ENCODE measurements at regions not wholly inside any gene's neighbourhood (a gene's known extent, or its start where the extent isn't known, plus 50 kb on each side); places are given as distances from the start of the nearest gene placed in this dataset.

DNA sequence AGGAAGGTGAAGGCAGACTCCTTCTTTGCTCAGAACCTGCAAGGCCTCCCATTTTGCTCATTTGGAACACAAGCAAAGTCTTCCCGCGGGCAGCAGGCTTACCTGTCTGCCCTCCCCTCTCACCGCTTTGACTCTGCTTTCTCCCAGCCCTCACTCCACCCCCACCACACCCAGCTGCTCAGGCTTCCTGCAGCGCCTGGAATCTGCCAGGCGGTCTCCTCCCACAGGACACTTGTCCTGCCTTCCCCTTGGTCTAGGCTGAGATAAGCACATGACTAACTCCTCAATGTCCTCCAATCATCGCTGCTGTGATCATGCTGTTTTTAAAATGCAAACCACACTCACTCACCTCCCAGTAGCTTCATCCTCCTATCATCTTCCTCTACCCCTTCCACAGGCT lies 430.0 kb downstream of the ZNF516 start:
- Histone ChIP-seq H3K27ac (ENCODE audit: low read depth in 2 of 2, low read length in 1 of 2) (no peak overlapping the region), H3K4me3 (ENCODE audit: low read depth in 1 of 2, low read length in 2 of 2) (no peak overlapping the region), H3K4me1 (ENCODE audit: control insufficient read depth in 2 of 2, insufficient read depth in 2 of 2, low read length in 1 of 2) (no peaks in the 10 kb centered on the region), H3K9me3 (ENCODE audit: control insufficient read depth in 2 of 2, insufficient read depth in 1 of 2, low read depth in 1 of 2, low read length in 1 of 2) (no peaks in the 10 kb centered on the region), H3K27me3 (ENCODE audit: control insufficient read depth in 1 of 2, insufficient read depth in 2 of 2, low read length in 2 of 2) (no peaks in the 10 kb centered on the region), H3K36me3 (ENCODE audit: control insufficient read depth in 2 of 2, insufficient read depth in 2 of 2, low read length in 1 of 2) (no peaks in the 10 kb centered on the region)
- WGBS, 2 donors, result 38 to 48% methylated on average over 6 of the region's 6 CpGs

- Histone ChIP-seq H3K4me3 (ENCODE audit: low read depth in 1 of 2, low read length in 2 of 2) (no peak overlapping the region), H3K27ac (ENCODE audit: low read depth in 2 of 2, low read length in 1 of 2) (no peak overlapping the region), H3K27me3 (ENCODE audit: control insufficient read depth in 1 of 2, insufficient read depth in 2 of 2, low read length in 2 of 2) (no peaks in the 10 kb centered on the region), H3K4me1 (ENCODE audit: control insufficient read depth in 2 of 2, insufficient read depth in 2 of 2, low read length in 1 of 2) (no peaks in the 10 kb centered on the region), H3K9me3 (ENCODE audit: control insufficient read depth in 2 of 2, insufficient read depth in 1 of 2, low read depth in 1 of 2, low read length in 1 of 2) (no peaks in the 10 kb centered on the region), H3K36me3 (ENCODE audit: control insufficient read depth in 2 of 2, insufficient read depth in 2 of 2, low read length in 1 of 2) (no peaks in the 10 kb centered on the region)
- 71 to 74% methylated on average over 10 of the region's 10 CpGs for WGBS, 2 donors
Observed at GRCh38 chr18:76058146-76058545, 436.9 kb downstream of the ZNF516 start.

DNA sequence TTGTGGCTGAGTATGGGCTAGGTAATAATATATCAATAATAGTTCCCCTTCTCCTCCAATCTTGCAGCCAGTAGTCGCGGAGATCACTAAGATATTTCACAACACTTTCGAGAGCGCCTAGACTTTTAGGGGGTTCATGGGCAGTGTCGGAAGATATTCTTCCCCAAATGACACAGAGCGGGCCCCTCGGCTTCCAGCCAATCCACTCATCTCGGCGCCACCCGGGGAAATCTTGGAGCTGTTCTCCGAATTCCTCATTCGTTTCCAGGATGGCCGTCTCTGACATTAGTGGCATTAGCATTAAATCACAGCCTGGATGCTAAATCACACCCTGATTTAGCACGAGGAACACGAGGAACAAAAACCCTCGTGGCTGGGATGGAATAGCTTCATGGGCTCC lies 437.7 kb downstream of the ZNF516 start:
- Histone ChIP-seq H3K27ac (ENCODE audit: low read depth in 2 of 2, low read length in 1 of 2) (no peak overlapping the region), H3K27me3 (ENCODE audit: control insufficient read depth in 1 of 2, insufficient read depth in 2 of 2, low read length in 2 of 2) (no peaks in the 10 kb centered on the region), H3K4me1 (ENCODE audit: control insufficient read depth in 2 of 2, insufficient read depth in 2 of 2, low read length in 1 of 2) (no peaks in the 10 kb centered on the region), H3K9me3 (ENCODE audit: control insufficient read depth in 2 of 2, insufficient read depth in 1 of 2, low read depth in 1 of 2, low read length in 1 of 2) (no peaks in the 10 kb centered on the region), H3K36me3 (ENCODE audit: control insufficient read depth in 2 of 2, insufficient read depth in 2 of 2, low read length in 1 of 2) (no peaks in the 10 kb centered on the region), H3K4me3 (ENCODE audit: low read depth in 1 of 2, low read length in 2 of 2) (no peak overlapping the region)
- WGBS, 2 donors, result 78 to 79% methylated on average over 16 of the region's 16 CpGs

DNA sequence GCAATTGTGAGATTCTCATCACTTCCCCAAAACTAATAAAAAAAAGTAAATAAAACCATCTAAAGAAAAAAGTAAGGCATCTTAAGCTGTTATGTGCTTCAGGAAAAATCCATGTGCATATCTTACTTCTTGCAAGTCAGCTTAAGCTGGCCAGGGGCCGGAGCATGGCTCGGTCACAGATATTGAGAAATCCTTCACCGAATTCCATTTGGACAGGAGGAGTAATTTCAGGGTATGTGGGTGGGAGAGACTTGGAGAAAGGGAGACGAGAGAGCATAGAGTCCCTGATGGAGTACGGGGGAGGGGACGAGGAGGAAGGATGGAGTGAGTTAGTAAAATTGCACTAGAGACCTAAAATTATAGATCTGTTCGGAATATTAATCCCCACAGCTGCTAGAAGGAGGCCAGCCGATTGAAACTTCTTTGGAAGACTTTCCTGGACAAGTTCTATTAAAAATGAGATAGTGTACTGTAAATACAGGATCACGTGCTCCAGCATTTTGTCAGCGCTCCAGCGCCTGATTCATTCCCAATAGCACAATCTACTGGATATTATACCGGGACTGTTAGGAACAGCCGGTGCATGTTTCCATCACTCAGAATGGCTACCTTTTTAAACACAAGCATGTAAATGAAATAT lies 438.5 kb downstream of the ZNF516 start:
- Histone ChIP-seq H3K9me3 (ENCODE audit: control insufficient read depth in 2 of 2, insufficient read depth in 1 of 2, low read depth in 1 of 2, low read length in 1 of 2) (no peaks in the 10 kb centered on the region), H3K27ac (ENCODE audit: low read depth in 2 of 2, low read length in 1 of 2) (no peak overlapping the region), H3K36me3 (ENCODE audit: control insufficient read depth in 2 of 2, insufficient read depth in 2 of 2, low read length in 1 of 2) (no peaks in the 10 kb centered on the region), H3K4me1 (ENCODE audit: control insufficient read depth in 2 of 2, insufficient read depth in 2 of 2, low read length in 1 of 2) (no peaks in the 10 kb centered on the region), H3K4me3 (ENCODE audit: low read depth in 1 of 2, low read length in 2 of 2) (no peak overlapping the region), H3K27me3 (ENCODE audit: control insufficient read depth in 1 of 2, insufficient read depth in 2 of 2, low read length in 2 of 2) (no peaks in the 10 kb centered on the region)
- 69 to 77% methylated on average over 13 of the region's 13 CpGs for WGBS, 2 donors

DNA sequence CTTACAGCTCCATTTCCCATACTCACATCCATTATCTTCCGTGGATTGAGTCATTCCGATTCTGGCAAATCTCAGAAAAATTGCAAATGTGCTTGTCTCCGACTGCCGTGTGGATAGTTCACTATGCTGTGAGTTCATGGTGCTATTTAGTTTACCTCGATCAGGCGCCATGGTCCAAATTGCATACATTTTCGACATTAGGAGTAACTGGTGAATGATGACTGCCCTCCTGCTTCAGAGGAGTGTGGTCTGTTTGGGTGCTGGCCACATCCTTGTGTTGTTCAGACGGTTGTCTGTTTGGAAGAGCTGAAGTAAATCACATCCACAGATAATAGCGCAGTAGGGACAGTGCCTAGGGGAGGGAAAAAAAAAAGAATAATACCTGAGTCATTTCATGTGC lies 439.5 kb downstream of the ZNF516 start:
- 87 to 89% methylated on average over 9 of the region's 9 CpGs for WGBS, 2 donors
- no peaks in the 10 kb centered on the region for H3K36me3 ChIP-seq (ENCODE audit: control insufficient read depth in 2 of 2, insufficient read depth in 2 of 2, low read length in 1 of 2)
- no peak overlapping the region for H3K27ac ChIP-seq (ENCODE audit: low read depth in 2 of 2, low read length in 1 of 2)
- no peaks in the 10 kb centered on the region for H3K4me1 ChIP-seq (ENCODE audit: control insufficient read depth in 2 of 2, insufficient read depth in 2 of 2, low read length in 1 of 2)
- H3K4me3 ChIP-seq (ENCODE audit: low read depth in 1 of 2, low read length in 2 of 2), result no peak overlapping the region
- no peaks in the 10 kb centered on the region for H3K27me3 ChIP-seq (ENCODE audit: control insufficient read depth in 1 of 2, insufficient read depth in 2 of 2, low read length in 2 of 2)
- H3K9me3 ChIP-seq (ENCODE audit: control insufficient read depth in 2 of 2, insufficient read depth in 1 of 2, low read depth in 1 of 2, low read length in 1 of 2), result no peaks in the 10 kb centered on the region

DNA sequence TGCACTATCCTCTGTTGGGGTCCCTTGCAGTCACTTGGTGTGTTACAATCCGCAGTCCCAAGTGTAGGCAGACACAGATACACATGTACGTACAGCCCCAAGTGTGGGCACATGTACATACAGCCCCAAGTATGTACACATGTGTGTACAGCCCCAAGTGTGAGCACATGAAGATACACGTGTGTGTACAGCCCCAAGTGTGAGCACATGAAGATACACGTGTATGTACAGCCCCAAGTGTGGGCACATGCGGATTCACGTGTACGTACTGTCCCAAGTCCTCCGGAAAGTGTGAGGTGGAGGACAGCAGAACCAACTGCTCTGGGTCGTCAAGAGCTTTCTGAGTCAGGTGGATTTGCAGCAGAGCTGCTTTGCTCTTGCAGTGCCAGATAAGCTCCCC lies 440.0 kb downstream of the ZNF516 start:
- no peaks in the 10 kb centered on the region for H3K4me1 ChIP-seq (ENCODE audit: control insufficient read depth in 2 of 2, insufficient read depth in 2 of 2, low read length in 1 of 2)
- no peaks in the 10 kb centered on the region for H3K9me3 ChIP-seq (ENCODE audit: control insufficient read depth in 2 of 2, insufficient read depth in 1 of 2, low read depth in 1 of 2, low read length in 1 of 2)
- 88 to 93% methylated on average over 9 of the region's 9 CpGs for WGBS, 2 donors
- H3K27me3 ChIP-seq (ENCODE audit: control insufficient read depth in 1 of 2, insufficient read depth in 2 of 2, low read length in 2 of 2), result no peaks in the 10 kb centered on the region
- H3K36me3 ChIP-seq (ENCODE audit: control insufficient read depth in 2 of 2, insufficient read depth in 2 of 2, low read length in 1 of 2), result no peaks in the 10 kb centered on the region
- H3K27ac ChIP-seq (ENCODE audit: low read depth in 2 of 2, low read length in 1 of 2), result no peak overlapping the region
- no peak overlapping the region for H3K4me3 ChIP-seq (ENCODE audit: low read depth in 1 of 2, low read length in 2 of 2)

DNA sequence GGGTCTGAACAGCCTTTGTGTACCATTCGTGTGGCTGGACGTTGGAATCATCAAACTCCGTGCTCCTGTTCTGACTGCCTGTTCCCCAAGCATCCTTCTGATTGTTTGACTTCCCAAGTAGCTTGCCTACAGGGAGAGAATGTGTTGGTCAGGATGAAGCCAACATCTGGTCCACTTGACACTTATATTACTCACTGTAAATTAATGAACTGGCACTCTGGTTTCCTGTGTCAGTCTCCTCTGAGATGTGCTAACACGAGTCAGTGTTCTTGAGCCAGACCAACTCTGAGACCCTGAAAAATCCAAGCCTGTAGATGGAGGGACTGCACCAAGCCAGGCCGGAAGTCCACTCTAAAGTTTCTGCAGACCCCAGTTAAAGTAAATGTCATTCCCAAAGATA lies 440.9 kb downstream of the ZNF516 start:
- WGBS, 2 donors, result 69 to 75% methylated on average over 5 of the region's 5 CpGs
- Histone ChIP-seq H3K4me3 (ENCODE audit: low read depth in 1 of 2, low read length in 2 of 2) (no peak overlapping the region), H3K9me3 (ENCODE audit: control insufficient read depth in 2 of 2, insufficient read depth in 1 of 2, low read depth in 1 of 2, low read length in 1 of 2) (no peaks in the 10 kb centered on the region), H3K4me1 (ENCODE audit: control insufficient read depth in 2 of 2, insufficient read depth in 2 of 2, low read length in 1 of 2) (no peaks in the 10 kb centered on the region), H3K27me3 (ENCODE audit: control insufficient read depth in 1 of 2, insufficient read depth in 2 of 2, low read length in 2 of 2) (no peaks in the 10 kb centered on the region), H3K36me3 (ENCODE audit: control insufficient read depth in 2 of 2, insufficient read depth in 2 of 2, low read length in 1 of 2) (no peaks in the 10 kb centered on the region), H3K27ac (ENCODE audit: low read depth in 2 of 2, low read length in 1 of 2) (no peak overlapping the region)

DNA sequence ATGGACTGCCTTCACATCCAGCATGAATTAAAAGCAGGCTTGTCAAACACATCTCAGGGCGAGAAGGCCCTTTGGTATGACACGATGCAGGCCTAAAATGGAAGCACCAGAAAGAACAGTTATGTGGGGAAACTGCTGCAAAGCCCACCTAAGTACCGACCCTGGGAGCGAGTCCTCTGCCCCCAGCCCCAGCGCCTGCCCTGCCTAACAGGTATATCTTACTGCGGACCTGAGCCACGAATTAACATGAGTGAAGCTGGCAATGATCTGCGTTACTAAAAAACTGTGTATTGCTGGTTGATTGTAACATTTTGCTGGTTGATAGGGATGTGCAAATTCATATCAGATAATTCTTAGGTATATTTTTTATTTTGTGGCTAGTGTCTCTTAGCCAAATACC lies 441.5 kb downstream of the ZNF516 start:
- no peaks in the 10 kb centered on the region for H3K4me1 ChIP-seq (ENCODE audit: control insufficient read depth in 2 of 2, insufficient read depth in 2 of 2, low read length in 1 of 2)
- no peak overlapping the region for H3K4me3 ChIP-seq (ENCODE audit: low read depth in 1 of 2, low read length in 2 of 2)
- no peaks in the 10 kb centered on the region for H3K36me3 ChIP-seq (ENCODE audit: control insufficient read depth in 2 of 2, insufficient read depth in 2 of 2, low read length in 1 of 2)
- H3K27ac ChIP-seq (ENCODE audit: low read depth in 2 of 2, low read length in 1 of 2), result no peak overlapping the region
- WGBS, 2 donors, result 93% methylated on average over 8 of the region's 8 CpGs
- no peaks in the 10 kb centered on the region for H3K9me3 ChIP-seq (ENCODE audit: control insufficient read depth in 2 of 2, insufficient read depth in 1 of 2, low read depth in 1 of 2, low read length in 1 of 2)
- no peaks in the 10 kb centered on the region for H3K27me3 ChIP-seq (ENCODE audit: control insufficient read depth in 1 of 2, insufficient read depth in 2 of 2, low read length in 2 of 2)

DNA sequence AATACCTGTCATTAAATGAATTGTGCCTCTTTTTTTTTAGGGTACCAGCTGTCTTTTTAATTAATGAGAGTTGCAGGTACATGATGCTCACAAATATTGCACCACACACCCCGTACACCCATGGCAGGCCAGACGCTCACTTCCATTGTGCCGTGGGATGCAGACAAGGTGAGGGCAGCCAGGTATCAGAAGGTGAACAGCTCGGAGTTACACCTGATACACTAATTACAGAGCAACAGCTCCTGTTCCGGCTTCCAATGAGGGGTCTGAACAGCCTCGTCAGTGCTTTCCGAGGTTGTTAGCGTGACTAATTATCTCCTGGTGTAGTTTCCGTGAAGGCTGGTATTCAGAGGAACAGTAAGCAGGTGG lies 442.8 kb downstream of the ZNF516 start:
- WGBS, 2 donors, result 88 to 91% methylated on average over 9 of the region's 9 CpGs
- Histone ChIP-seq H3K9me3 (ENCODE audit: control insufficient read depth in 2 of 2, insufficient read depth in 1 of 2, low read depth in 1 of 2, low read length in 1 of 2) (no peaks in the 10 kb centered on the region), H3K27ac (ENCODE audit: low read depth in 2 of 2, low read length in 1 of 2) (no peak overlapping the region), H3K27me3 (ENCODE audit: control insufficient read depth in 1 of 2, insufficient read depth in 2 of 2, low read length in 2 of 2) (no peaks in the 10 kb centered on the region), H3K4me1 (ENCODE audit: control insufficient read depth in 2 of 2, insufficient read depth in 2 of 2, low read length in 1 of 2) (no peaks in the 10 kb centered on the region), H3K4me3 (ENCODE audit: low read depth in 1 of 2, low read length in 2 of 2) (no peak overlapping the region), H3K36me3 (ENCODE audit: control insufficient read depth in 2 of 2, insufficient read depth in 2 of 2, low read length in 1 of 2) (no peaks in the 10 kb centered on the region)

- Histone ChIP-seq H3K27ac (ENCODE audit: low read depth in 2 of 2, low read length in 1 of 2) (no peak overlapping the region), H3K36me3 (ENCODE audit: control insufficient read depth in 2 of 2, insufficient read depth in 2 of 2, low read length in 1 of 2) (no peaks in the 10 kb centered on the region), H3K4me3 (ENCODE audit: low read depth in 1 of 2, low read length in 2 of 2) (no peak overlapping the region), H3K9me3 (ENCODE audit: control insufficient read depth in 2 of 2, insufficient read depth in 1 of 2, low read depth in 1 of 2, low read length in 1 of 2) (no peaks in the 10 kb centered on the region), H3K27me3 (ENCODE audit: control insufficient read depth in 1 of 2, insufficient read depth in 2 of 2, low read length in 2 of 2) (no peaks in the 10 kb centered on the region), H3K4me1 (ENCODE audit: control insufficient read depth in 2 of 2, insufficient read depth in 2 of 2, low read length in 1 of 2) (no peaks in the 10 kb centered on the region)
- 59 to 60% methylated on average over 14 of the region's 14 CpGs for WGBS, 2 donors
Observed at GRCh38 chr18:76051396-76052226, 443.4 kb downstream of the ZNF516 start.
